HEK293T (cell line): ENCODE measurements at regions not wholly inside any gene's neighbourhood (a gene's known extent, or its start where the extent isn't known, plus 50 kb on each side); places are given as distances from the start of the nearest gene placed in this dataset.

Experiments
- CTCF ChIA-PET: fragments of 350-600 bp; formaldehyde crosslinking; extraction: SDS; loops from one replicate; lab custom pipeline; 2021; ENCODE audit warnings: antibody characterized with exemption, inconsistent platforms; lab: Yijun Ruan, JAX
- POLR2A ChIA-PET: fragments of 350-600 bp; formaldehyde crosslinking; extraction: SDS; loops from one replicate; lab custom pipeline; 2020; ENCODE audit warnings: antibody characterized with exemption, inconsistent platforms; lab: Yijun Ruan, JAX
- DNase-seq: peaks from one replicate; pipeline ENCODE4 v3.0.0; 2012; ENCODE audit warnings: mixed read lengths; ENCODE audit errors: extremely low spot score
- ARNT ChIP-seq: fragments of 450-650 bp; IDR thresholded peaks from 2 replicates; pipeline ENCODE4 v1.6.1; 2017; ENCODE audit warnings: mild to moderate bottlenecking
- BHLHE40 ChIP-seq: fragments of 450-650 bp; IDR thresholded peaks from 2 replicates; pipeline ENCODE4 v1.6.1; 2016; ENCODE audit warnings: mild to moderate bottlenecking, moderate library complexity, borderline replicate concordance
- CTBP1 ChIP-seq: fragments of 450-650 bp; IDR thresholded peaks from 2 replicates; pipeline ENCODE4 v1.6.1; 2016; ENCODE audit warnings: borderline replicate concordance
- ELF4 ChIP-seq: fragments of 450-650 bp; IDR thresholded peaks from 2 replicates; pipeline ENCODE4 v1.6.1; 2017; ENCODE audit warnings: antibody characterized with exemption
- FOXA1 ChIP-seq: fragments of 450-650 bp; IDR thresholded peaks from 2 replicates; pipeline ENCODE4 v1.6.1; 2016; ENCODE audit warnings: mild to moderate bottlenecking
- FOXK2 ChIP-seq: fragments of 450-650 bp; IDR thresholded peaks from 2 replicates; pipeline ENCODE4 v1.6.1; 2016; ENCODE audit warnings: mild to moderate bottlenecking
- FOXM1 ChIP-seq: fragments of 450-650 bp; IDR thresholded peaks from 2 replicates; pipeline ENCODE4 v1.6.1; 2017; ENCODE audit warnings: mild to moderate bottlenecking, borderline replicate concordance
- HDGF ChIP-seq: fragments of 450-650 bp; IDR thresholded peaks from 2 replicates; pipeline ENCODE4 v1.6.1; 2017; ENCODE audit warnings: antibody characterized with exemption, borderline replicate concordance
- L3MBTL2 ChIP-seq: fragments of 450-650 bp; conservative IDR thresholded peaks from 2 replicates; pipeline ENCODE4 v1.6.1; 2016; ENCODE audit warnings: mild to moderate bottlenecking
- LEF1 ChIP-seq: fragments of 450-650 bp; IDR thresholded peaks from 2 replicates; pipeline ENCODE4 v1.6.1; 2017; ENCODE audit warnings: mild to moderate bottlenecking, borderline replicate concordance
- NFRKB ChIP-seq: fragments of 450-650 bp; IDR thresholded peaks from 2 replicates; pipeline ENCODE4 v1.6.1; 2016; ENCODE audit warnings: mild to moderate bottlenecking, moderate library complexity
- SP1 ChIP-seq: fragments of 450-650 bp; IDR thresholded peaks from 2 replicates; pipeline ENCODE4 v1.6.1; 2017
- SUZ12 ChIP-seq: fragments of 450-650 bp; IDR thresholded peaks from 2 replicates; pipeline ENCODE4 v1.6.1; 2016; ENCODE audit warnings: mild to moderate bottlenecking
- TARDBP ChIP-seq: fragments of 450-650 bp; IDR thresholded peaks from 2 replicates; pipeline ENCODE4 v1.6.1; 2016
- ZNF384 ChIP-seq: fragments of 450-650 bp; IDR thresholded peaks from 2 replicates; pipeline ENCODE4 v1.6.1; 2016
- TF ChIP-seq, protein P1 (sequence below): fragments of 450-650 bp; IDR thresholded peaks from 2 replicates; pipeline ENCODE4 v1.6.1; 2016

DNA sequence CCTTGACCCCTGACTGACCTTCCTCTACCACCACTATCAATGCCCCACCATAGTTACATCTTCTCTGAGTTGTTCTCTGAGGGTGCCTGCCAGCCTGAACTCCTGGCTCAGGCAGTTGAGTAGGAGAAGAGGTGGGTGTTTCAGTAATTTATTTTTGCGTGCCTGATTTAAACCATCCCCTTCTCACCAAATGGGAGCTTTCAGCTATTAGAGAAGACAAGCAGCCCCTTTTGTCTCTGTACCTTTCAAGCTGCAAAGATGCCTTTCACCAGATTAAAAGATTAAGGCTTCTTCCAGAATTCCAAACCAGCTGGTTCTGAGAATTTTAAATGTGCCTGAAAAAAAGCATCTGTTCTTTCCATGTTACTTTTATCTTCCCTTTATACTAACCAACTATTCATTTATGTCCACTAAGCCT lies 223.8 kb downstream of the FAM76B start:
- TF ChIP-seq ARNT, result no peak
- TF ChIP-seq BHLHE40, result no peak
- no peak for TF ChIP-seq SP1
- TF ChIP-seq HDGF, result no peak
- no peak for TF ChIP-seq ZNF384
- TF ChIP-seq NFRKB, result no peak
- TF ChIP-seq FOXA1, result no peak
- no peak for TF ChIP-seq FOXM1
- no peak for TF ChIP-seq ELF4
- TF ChIP-seq FOXK2, result no peak
- TF ChIP-seq, protein P1, sequence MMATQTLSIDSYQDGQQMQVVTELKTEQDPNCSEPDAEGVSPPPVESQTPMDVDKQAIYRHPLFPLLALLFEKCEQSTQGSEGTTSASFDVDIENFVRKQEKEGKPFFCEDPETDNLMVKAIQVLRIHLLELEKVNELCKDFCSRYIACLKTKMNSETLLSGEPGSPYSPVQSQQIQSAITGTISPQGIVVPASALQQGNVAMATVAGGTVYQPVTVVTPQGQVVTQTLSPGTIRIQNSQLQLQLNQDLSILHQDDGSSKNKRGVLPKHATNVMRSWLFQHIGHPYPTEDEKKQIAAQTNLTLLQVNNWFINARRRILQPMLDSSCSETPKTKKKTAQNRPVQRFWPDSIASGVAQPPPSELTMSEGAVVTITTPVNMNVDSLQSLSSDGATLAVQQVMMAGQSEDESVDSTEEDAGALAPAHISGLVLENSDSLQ, result no peak
- no peak for TF ChIP-seq LEF1
- no peak for TF ChIP-seq SUZ12
- TF ChIP-seq L3MBTL2, result no peak
- no peak for TF ChIP-seq CTBP1
- TF ChIP-seq TARDBP, result no peak
- DNase-seq, result no peak
- POLR2A ChIA-PET, result no interaction called here
- CTCF ChIA-PET, result no interaction called here

GRCh38 chr11:95563859-95564258 lies 225.7 kb downstream of the FAM76B start:
- ChIA-PET POLR2A (no interaction called here), CTCF (no interaction called here)
- TF ChIP-seq BHLHE40 (no peak), FOXK2 (no peak), CTBP1 (no peak), FOXM1 (no peak), NFRKB (no peak), HDGF (no peak), L3MBTL2 (no peak), SP1 (no peak), FOXA1 (no peak), ZNF384 (no peak), ARNT (no peak), LEF1 (no peak), ELF4 (no peak)
- TF ChIP-seq, protein P1, result no peak
- no peak for DNase-seq

DNA sequence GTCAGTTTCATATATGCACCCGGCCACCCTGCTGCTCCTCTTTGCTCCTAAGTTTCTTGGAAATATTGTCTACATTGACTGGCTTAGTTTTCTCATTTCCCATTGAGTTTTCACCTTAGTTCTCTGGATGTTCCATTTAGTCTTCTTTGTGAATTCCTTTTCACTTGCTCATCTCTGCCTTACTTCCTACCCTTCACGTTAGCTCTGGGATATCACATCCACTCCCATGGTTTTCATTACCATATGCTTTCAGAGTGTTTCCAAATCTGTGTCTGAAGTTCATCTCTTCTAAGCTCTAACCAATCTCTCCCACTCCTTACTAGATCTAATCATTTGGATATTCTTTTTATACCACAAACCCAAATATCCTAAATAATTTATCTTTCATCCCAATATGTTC lies 226.4 kb downstream of the FAM76B start:
- no peak for DNase-seq
- TF ChIP-seq ELF4 (no peak), ARNT (no peak), BHLHE40 (no peak), LEF1 (no peak), FOXM1 (no peak), NFRKB (no peak), TARDBP (no peak), FOXK2 (no peak), FOXA1 (no peak), HDGF (no peak), CTBP1 (no peak), SP1 (no peak), ZNF384 (no peak), L3MBTL2 (no peak), SUZ12 (no peak)
- TF ChIP-seq, protein P1, result no peak
- POLR2A ChIA-PET, result no interaction called here
- CTCF ChIA-PET, result no interaction called here

- CTCF ChIA-PET, result interaction anchor here (0.6 kb wide), 1 partner anchor 23 kb away, joined by 4 read pairs; no protein-coding TSS in a partner anchor
- no peak for TF ChIP-seq SUZ12
- no peak for TF ChIP-seq HDGF
- no peak for TF ChIP-seq CTBP1
- no peak for TF ChIP-seq TARDBP
- TF ChIP-seq LEF1, result no peak
- no peak for TF ChIP-seq FOXM1
- POLR2A ChIA-PET, result no interaction called here
- no peak for DNase-seq
Observed at GRCh38 chr11:95562196-95562921, 227.2 kb downstream of the FAM76B start.

GRCh38 chr11:95559899-95560298 lies 229.7 kb downstream of the FAM76B start:
- CTCF ChIA-PET, result no interaction called here
- TF ChIP-seq, protein P1, result peak; percentile 56
- TF ChIP-seq ARNT, result no peak
- DNase-seq, result no peak
- POLR2A ChIA-PET, result no interaction called here

DNA sequence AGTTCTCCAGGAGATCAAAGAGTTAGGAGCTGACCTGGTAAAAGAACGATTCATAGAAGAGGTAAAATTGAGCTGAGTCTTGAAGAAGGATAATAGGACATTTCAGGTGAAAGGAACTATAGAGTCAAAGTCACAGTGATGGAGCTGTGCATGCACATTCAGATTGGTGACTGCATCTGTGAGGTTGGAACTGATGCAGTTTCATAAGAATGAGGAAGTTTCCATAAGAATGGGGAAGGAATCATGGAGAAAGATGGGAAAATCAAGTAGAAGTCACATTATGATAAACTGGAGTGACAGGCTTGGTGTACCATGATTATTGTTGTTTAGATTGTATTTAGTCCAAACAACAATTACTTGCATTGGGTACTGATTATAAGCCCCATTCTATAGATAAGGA lies 232.2 kb downstream of the FAM76B start:
- ChIA-PET CTCF (no interaction called here), POLR2A (no interaction called here)
- TF ChIP-seq NFRKB (no peak), LEF1 (no peak)
- no peak for DNase-seq
